ENCODE measurements at regions not wholly inside any gene's neighbourhood (a gene's known extent, or its start where the extent isn't known, plus 50 kb on each side); places are given as distances from the start of the nearest gene placed in this dataset.

GRCh38 chr1:73040811-73041210 lies 758.5 kb upstream of the NEGR1 start:
- TF ChIP-seq CTCF (IDR thresholded peaks at IDR 0.05) (no peak), POLR2A (IDR thresholded peaks at IDR 0.05) (no peak)

Measured in ovary (tissue), 3 donors.